H9 (cell line): ENCODE measurements at regions not wholly inside any gene's neighbourhood (a gene's known extent, or its start where the extent isn't known, plus 50 kb on each side); places are given as distances from the start of the nearest gene placed in this dataset.

Source experiments
- DNase-seq: peaks from one replicate; pipeline ENCODE4 v3.0.0-alpha.2; 2017
- H2AFZ ChIP-seq: one replicate; pipeline ENCODE4 v1.6.1; 2013; ENCODE audit warnings: mild to moderate bottlenecking, low read length, control low read depth, moderate library complexity
- H2AK5ac ChIP-seq: 2 replicates; pipeline ENCODE4 v1.6.1; 2013; ENCODE audit warnings: low read length, control low read depth, mixed read lengths; ENCODE audit not compliant: insufficient read length
- H2BK120ac ChIP-seq: one replicate; pipeline ENCODE4 v1.6.1; 2013; ENCODE audit warnings: low read depth, mild to moderate bottlenecking, low read length, control low read depth, inconsistent platforms; ENCODE audit not compliant: poor library complexity, severe bottlenecking
- H2BK12ac ChIP-seq: 2 replicates; pipeline ENCODE4 v1.6.1; 2013; ENCODE audit warnings: low read length, control low read depth, mixed read lengths, low read depth; ENCODE audit not compliant: insufficient read length
- H2BK15ac ChIP-seq: 2 replicates; pipeline ENCODE4 v1.6.1; 2013; ENCODE audit warnings: low read depth, low read length, control low read depth
- H2BK20ac ChIP-seq: one replicate; pipeline ENCODE4 v1.6.1; 2013; ENCODE audit warnings: low read depth, mild to moderate bottlenecking, low read length, control low read depth, inconsistent platforms; ENCODE audit not compliant: poor library complexity, severe bottlenecking
- H2BK5ac ChIP-seq: 2 replicates; pipeline ENCODE4 v1.6.1; 2013; ENCODE audit warnings: low read length, control low read depth, mixed read lengths; ENCODE audit not compliant: insufficient read length
- H3K14ac ChIP-seq: 2 replicates; pipeline ENCODE4 v1.6.1; 2013; ENCODE audit warnings: low read length, control low read depth; ENCODE audit not compliant: insufficient read depth
- H3K18ac ChIP-seq: 2 replicates; pipeline ENCODE4 v1.6.1; 2013; ENCODE audit warnings: low read depth, mild to moderate bottlenecking, mixed read lengths, low read length, control low read depth; ENCODE audit not compliant: insufficient read length
- H3K23ac ChIP-seq: 2 replicates; pipeline ENCODE4 v1.6.1; 2013; ENCODE audit warnings: low read length, control low read depth, mixed read lengths, low read depth; ENCODE audit not compliant: insufficient read length
- H3K23me2 ChIP-seq: 2 replicates; pipeline ENCODE4 v1.6.1; 2013; ENCODE audit warnings: low read depth, mild to moderate bottlenecking, mixed read lengths, low read length, control low read depth; ENCODE audit not compliant: insufficient read length, poor library complexity, severe bottlenecking
- H3K27ac ChIP-seq: 2 replicates; pipeline ENCODE4 v1.5.1; 2013; ENCODE audit warnings: low read length, control low read depth, mixed read lengths, low read depth; ENCODE audit not compliant: insufficient read length
- H3K27me3 ChIP-seq: 2 replicates; pipeline ENCODE4 v1.6.1; 2013; ENCODE audit warnings: low read length, control low read depth, inconsistent platforms; ENCODE audit not compliant: insufficient read depth
- H3K4ac ChIP-seq: 2 replicates; pipeline ENCODE4 v1.6.1; 2013; ENCODE audit warnings: low read depth, mild to moderate bottlenecking, control low read depth, inconsistent platforms, low read length, moderate library complexity
- H3K4me1 ChIP-seq: 2 replicates; pipeline ENCODE4 v1.6.1; 2013; ENCODE audit warnings: low read length, control low read depth, inconsistent platforms; ENCODE audit not compliant: insufficient read depth
- H3K4me2 ChIP-seq: 2 replicates; pipeline ENCODE4 v1.6.1; 2013; ENCODE audit warnings: low read length, control low read depth, mixed read lengths; ENCODE audit not compliant: insufficient read length, insufficient read depth
- H3K56ac ChIP-seq: 2 replicates; pipeline ENCODE4 v1.6.1; 2013; ENCODE audit warnings: low read depth, mild to moderate bottlenecking, mixed read lengths, low read length, control low read depth; ENCODE audit not compliant: insufficient read length
- H3K79me1 ChIP-seq: 2 replicates; pipeline ENCODE4 v1.6.1; 2013; ENCODE audit warnings: low read depth, mild to moderate bottlenecking, moderate library complexity, low read length, control low read depth, inconsistent platforms; ENCODE audit not compliant: insufficient read depth, poor library complexity, severe bottlenecking
- H3K79me2 ChIP-seq: 2 replicates; pipeline ENCODE4 v1.6.1; 2013; ENCODE audit warnings: low read length, control low read depth, inconsistent platforms; ENCODE audit not compliant: insufficient read depth
- H3K9ac ChIP-seq: 2 replicates; pipeline ENCODE4 v1.6.1; 2013; ENCODE audit warnings: low read length, control low read depth, mixed read lengths; ENCODE audit not compliant: insufficient read length; ENCODE audit errors: extremely low read depth
- H3K9me3 ChIP-seq: one replicate; pipeline ENCODE4 v1.6.1; 2013; ENCODE audit warnings: low read depth, low read length, inconsistent platforms; ENCODE audit not compliant: control insufficient read depth
- H3T11ph ChIP-seq: one replicate; pipeline ENCODE4 v1.6.1; 2013; ENCODE audit warnings: mild to moderate bottlenecking, low read length, control low read depth, inconsistent platforms
- H4K20me1 ChIP-seq: one replicate; pipeline ENCODE4 v1.6.1; 2013; ENCODE audit not compliant: control insufficient read depth, insufficient read length, insufficient read depth
- H4K5ac ChIP-seq: 2 replicates; pipeline ENCODE4 v1.6.1; 2013; ENCODE audit warnings: low read depth, mild to moderate bottlenecking, mixed read lengths, low read length, control low read depth; ENCODE audit not compliant: insufficient read length
- H4K8ac ChIP-seq: replicated peaks from 2 replicates; pipeline ENCODE4 v1.6.1; 2013; ENCODE audit warnings: low read length, control low read depth, mixed read lengths, low read depth; ENCODE audit not compliant: insufficient read length
- H4K91ac ChIP-seq: 2 replicates; pipeline ENCODE4 v1.6.1; 2013; ENCODE audit warnings: low read depth, mild to moderate bottlenecking, moderate library complexity, mixed read lengths, low read length, control low read depth; ENCODE audit not compliant: insufficient read length
- H3K27ac Mint-ChIP-seq, 3 experiments: 2 replicates in 2 of 3; 3 replicates in 1 of 3; pipeline ENCODE4 v1.8.0; 2020 to 2021; ENCODE audit warnings: mixed read lengths in 3 of 3, mild to moderate bottlenecking in 1 of 3, moderate library complexity in 1 of 3
- H3K27me3 Mint-ChIP-seq: 2 replicates; pipeline ENCODE4 v1.8.0; 2021; ENCODE audit warnings: low read depth, mild to moderate bottlenecking, moderate library complexity, mixed read lengths
- H3K36me3 Mint-ChIP-seq, 3 experiments: 2 replicates in 2 of 3; 3 replicates in 1 of 3; pipeline ENCODE4 v1.8.0; 2020 to 2021; ENCODE audit warnings: low read depth in 3 of 3, mixed read lengths in 3 of 3; ENCODE audit not compliant: insufficient read depth in 1 of 3
- H3K4me1 Mint-ChIP-seq, 2 experiments: 2 replicates each; pipeline ENCODE4 v1.8.0; 2020; ENCODE audit warnings: mixed read lengths in 2 of 2
- H3K4me3 Mint-ChIP-seq, 2 experiments: 2 replicates in 1 of 2; 3 replicates in 1 of 2; pipeline ENCODE4 v1.8.0; 2020 to 2021; ENCODE audit warnings: mild to moderate bottlenecking in 2 of 2, mixed read lengths in 2 of 2, moderate library complexity in 1 of 2
- H3K9me3 Mint-ChIP-seq, 2 experiments: 2 replicates in 1 of 2; 3 replicates in 1 of 2; pipeline ENCODE4 v1.8.0; 2020; ENCODE audit warnings: mild to moderate bottlenecking in 2 of 2, mixed read lengths in 2 of 2, moderate library complexity in 1 of 2
- WGBS: extraction: QIAGEN DNeasy Blood & Tissue Kit; methylation state at CpG from one replicate; pipeline ENCODE4 v1.1.7; 2013; ENCODE audit warnings: missing lambda C conversion rate, low lambda C conversion rate, mixed read lengths; ENCODE audit not compliant: insufficient read length; ENCODE audit errors: extremely low coverage; 5-methylcytosine and 5-hydroxymethylcytosine counted together
- TF ChIP-seq, protein P1 (sequence below): fragments of 200-600 bp; sonication (generic); conservative IDR thresholded peaks from 3 replicates; pipeline ENCODE4 v1.8.0; 2021; ENCODE audit warnings: antibody characterized with exemption, mild to moderate bottlenecking

DNA sequence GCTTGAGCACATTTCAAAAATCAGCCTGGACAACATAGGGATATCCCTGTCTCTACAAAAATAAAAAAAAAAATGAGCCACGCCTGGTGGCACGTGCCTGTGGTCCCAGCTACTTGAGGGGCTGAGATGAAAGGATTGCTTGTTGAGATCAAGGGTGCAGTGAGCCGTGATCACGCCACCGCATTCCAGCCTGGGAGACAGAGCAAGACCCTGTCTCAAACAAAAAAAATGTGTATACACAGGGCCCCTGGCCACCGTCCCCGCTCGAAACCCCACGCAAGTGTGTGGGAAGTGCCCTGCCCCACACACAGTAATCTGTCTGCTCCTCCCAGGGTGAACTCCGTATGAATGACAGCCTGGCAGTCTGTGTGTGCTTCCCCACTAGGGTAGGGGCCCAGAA lies 93.0 kb upstream of the RPL38 start:
- Histone ChIP-seq H4K91ac (no peak overlapping the region), H2BK15ac (no peak overlapping the region), H2BK20ac (no peak overlapping the region), H3K23me2 (no peaks in the 10 kb centered on the region), H2AFZ (no peak overlapping the region), H3K27ac (no peak overlapping the region), H3K23ac (no peak overlapping the region), H3K9me3 (no peaks in the 10 kb centered on the region), H4K8ac (no peak overlapping the region), H3K4me2 (no peak overlapping the region), H3K4me1 (peaks cover 2% of the 10 kb centered on the region; the same call in 1 of the 2 replicates), H3K79me2 (no peaks in the 10 kb centered on the region), H3T11ph (no peak overlapping the region), H2BK12ac (no peak overlapping the region), H2AK5ac (no peak overlapping the region), H3K14ac (no peak overlapping the region), H3K56ac (no peak overlapping the region), H4K5ac (no peak overlapping the region), H4K20me1 (no peaks in the 10 kb centered on the region), H3K18ac (no peak overlapping the region), H2BK120ac (no peak overlapping the region), H3K9ac (no peak overlapping the region), H3K27me3 (no peaks in the 10 kb centered on the region), H2BK5ac (no peak overlapping the region), H3K79me1 (no peaks in the 10 kb centered on the region), H3K4ac (no peak overlapping the region)
- Mint-ChIP-seq H3K9me3 (peaks cover 0 to 3% of the 10 kb centered on the region in 2 experiments; a peak in 4 of 5 replicates), H3K4me3 (no peak overlapping the region), H3K27me3 (peaks cover 23% of the 10 kb centered on the region), H3K4me1 (peaks cover 22 to 40% of the 10 kb centered on the region in 2 experiments), H3K36me3 (no peaks in the 10 kb centered on the region), H3K27ac (no peak overlapping the region)
- DNase-seq = no peak
- no CpG with 5 or more reads among the region's 10 CpGs for WGBS
- TF ChIP-seq, protein P1, sequence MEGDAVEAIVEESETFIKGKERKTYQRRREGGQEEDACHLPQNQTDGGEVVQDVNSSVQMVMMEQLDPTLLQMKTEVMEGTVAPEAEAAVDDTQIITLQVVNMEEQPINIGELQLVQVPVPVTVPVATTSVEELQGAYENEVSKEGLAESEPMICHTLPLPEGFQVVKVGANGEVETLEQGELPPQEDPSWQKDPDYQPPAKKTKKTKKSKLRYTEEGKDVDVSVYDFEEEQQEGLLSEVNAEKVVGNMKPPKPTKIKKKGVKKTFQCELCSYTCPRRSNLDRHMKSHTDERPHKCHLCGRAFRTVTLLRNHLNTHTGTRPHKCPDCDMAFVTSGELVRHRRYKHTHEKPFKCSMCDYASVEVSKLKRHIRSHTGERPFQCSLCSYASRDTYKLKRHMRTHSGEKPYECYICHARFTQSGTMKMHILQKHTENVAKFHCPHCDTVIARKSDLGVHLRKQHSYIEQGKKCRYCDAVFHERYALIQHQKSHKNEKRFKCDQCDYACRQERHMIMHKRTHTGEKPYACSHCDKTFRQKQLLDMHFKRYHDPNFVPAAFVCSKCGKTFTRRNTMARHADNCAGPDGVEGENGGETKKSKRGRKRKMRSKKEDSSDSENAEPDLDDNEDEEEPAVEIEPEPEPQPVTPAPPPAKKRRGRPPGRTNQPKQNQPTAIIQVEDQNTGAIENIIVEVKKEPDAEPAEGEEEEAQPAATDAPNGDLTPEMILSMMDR = no peak
